Panc1 (cell line): ENCODE measurements at regions not wholly inside any gene's neighbourhood (a gene's known extent, or its start where the extent isn't known, plus 50 kb on each side); places are given as distances from the start of the nearest gene placed in this dataset.

ENCODE experiments used
- ATAC-seq: fragments of 200-7000 bp; cut with Tn5 transposase; 2 replicates; pipeline ENCODE4 v1.9.1; 2020; ENCODE audit warnings: mild to moderate bottlenecking, moderate library complexity
- BruUV-seq: library from RNA; stranded (reverse); fragments of 400-500 nt; replicated peaks from 2 replicates; lab custom pipeline; 2021; lab: Mats Ljungman, UMichigan
- CTCF ChIA-PET: fragments of 300-600 bp; sonication (Branson Sonifier 250); formaldehyde crosslinking; loops from one replicate; lab custom pipeline; 2022; ENCODE audit warnings: antibody characterized with exemption; lab: Charles Lee
- POLR2A ChIA-PET: fragments of 300-600 bp; sonication (Branson Sonifier 250); formaldehyde crosslinking; loops from one replicate; lab custom pipeline; 2022; ENCODE audit warnings: antibody characterized with exemption; lab: Charles Lee
- DNase-seq: peaks from one replicate; pipeline ENCODE4 v3.0.0-alpha.2; 2010; ENCODE audit warnings: low read depth, low spot score
- H3K27ac ChIP-seq: 2 replicates; pipeline ENCODE4 v1.5.1; 2011; ENCODE audit warnings: mild to moderate bottlenecking, low read length, inconsistent platforms
- H3K27me3 ChIP-seq: fragments of 200-500 bp; sonication (Bioruptor generic); 2 replicates; pipeline ENCODE4 v1.6.0; 2014; ENCODE audit warnings: low read length, inconsistent platforms; ENCODE audit not compliant: control insufficient read depth, insufficient read depth
- H3K36me3 ChIP-seq: fragments of 200-500 bp; sonication (Bioruptor generic); 2 replicates; pipeline ENCODE4 v1.5.1; 2014; ENCODE audit warnings: inconsistent platforms, mild to moderate bottlenecking, low read length, moderate library complexity; ENCODE audit not compliant: control insufficient read depth, insufficient read depth
- H3K4me1 ChIP-seq: 2 replicates; pipeline ENCODE4 v1.5.1; 2011; ENCODE audit warnings: inconsistent platforms, mild to moderate bottlenecking, low read length, moderate library complexity; ENCODE audit not compliant: control insufficient read depth, insufficient read depth
- H3K4me3 ChIP-seq, 2 experiments: 2 replicates each; pipeline ENCODE4 v1.5.1; 2011 to 2012; ENCODE audit warnings: low read depth in 2 of 2, low read length in 2 of 2, mild to moderate bottlenecking in 2 of 2, inconsistent platforms in 1 of 2, moderate library complexity in 1 of 2
- H3K9me3 ChIP-seq: fragments of 200-500 bp; sonication (Bioruptor generic); 2 replicates; pipeline ENCODE4 v1.5.1; 2014; ENCODE audit warnings: low read depth, mild to moderate bottlenecking, inconsistent platforms, low read length, moderate library complexity; ENCODE audit not compliant: control insufficient read depth, insufficient read depth
- POLR2AphosphoS5 ChIP-seq: IDR thresholded peaks from 2 replicates; pipeline ENCODE4 v1.6.1; 2012; ENCODE audit warnings: mild to moderate bottlenecking, low read depth, low read length, moderate library complexity
- SIN3A ChIP-seq: IDR thresholded peaks from 2 replicates; pipeline ENCODE4 v1.6.1; 2012; ENCODE audit warnings: low read depth, mild to moderate bottlenecking, low read length, moderate library complexity, borderline replicate concordance; ENCODE audit not compliant: insufficient read depth
- TCF7L2 ChIP-seq: IDR thresholded peaks from 2 replicates; pipeline ENCODE4 v1.6.1; 2011; ENCODE audit warnings: mild to moderate bottlenecking, low read depth, low read length, inconsistent platforms
- in situ Hi-C: cut with HindIII; loops from 2 replicates; pipeline ENCODE4 v1.10.0; 2016; ENCODE audit warnings: low sequenced_read_pairs, low pct_unique_long_range_greater_than_20kb
- intact Hi-C: fragments of 100-400 bp; cut with micrococcal nuclease; formaldehyde crosslinking; loops from one replicate; pipeline ENCODE4 v1.10.0; 2022; ENCODE audit not compliant: unreplicated experiment
- TF ChIP-seq, protein P1 (sequence below), 2 experiments: IDR thresholded peaks; 2 replicates each; pipeline ENCODE4 v1.6.1; 2011 to 2012; ENCODE audit warnings: low read depth in 2 of 2, control low read depth in 1 of 2, low read length in 1 of 2, mild to moderate bottlenecking in 1 of 2, moderate library complexity in 1 of 2; ENCODE audit not compliant: insufficient read depth in 1 of 2
- TF ChIP-seq, protein P2 (sequence below): fragments of 450-650 bp; IDR thresholded peaks from 2 replicates; pipeline ENCODE4 v1.5.1; 2017; ENCODE audit warnings: mild to moderate bottlenecking

DNA sequence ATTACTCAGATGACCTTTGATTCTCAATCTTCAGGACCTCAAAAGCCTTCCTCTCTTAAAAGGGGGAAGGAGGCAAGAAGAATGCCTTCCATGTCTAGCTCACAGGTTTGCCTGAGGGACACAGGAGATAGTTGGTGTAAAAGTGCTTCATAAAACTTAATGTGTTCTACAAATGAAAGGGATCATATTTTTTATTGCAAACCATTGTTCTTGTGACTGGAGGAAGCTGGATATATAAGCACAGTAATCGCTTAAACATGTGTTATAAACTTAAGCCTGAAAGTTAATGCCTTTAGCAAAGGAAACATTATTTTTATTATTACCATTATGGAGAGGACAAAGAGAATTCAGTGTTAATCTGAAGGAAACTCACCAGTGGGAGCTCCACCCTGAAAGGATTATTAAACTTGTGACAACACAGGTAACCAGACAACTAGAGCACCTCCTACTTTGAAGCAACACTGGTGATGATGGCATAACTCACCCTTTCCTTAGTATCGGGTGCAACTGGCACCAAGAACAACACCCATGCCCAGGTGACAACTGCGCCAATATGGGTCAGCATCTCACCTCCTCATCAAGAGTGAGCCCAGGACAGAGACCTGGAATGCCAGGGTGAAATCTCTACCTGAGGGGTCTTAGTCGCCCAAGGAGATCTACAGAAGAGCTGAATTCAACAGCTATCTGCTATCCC is 288.7 kb upstream of the PRDM1 start:
- CTCF ChIA-PET: no interaction called here
- in situ Hi-C loops: no loop called here
- Histone ChIP-seq H3K27ac (no peak overlapping the region; the same call in 1 of the 2 replicates), H3K36me3 (no peaks in the 10 kb centered on the region), H3K4me1 (peaks cover 5% of the 10 kb centered on the region; the same call in 1 of the 2 replicates), H3K9me3 (no peaks in the 10 kb centered on the region), H3K4me3 (no peak overlapping the region), H3K27me3 (no peaks in the 10 kb centered on the region)
- TF ChIP-seq TCF7L2 (no peak), SIN3A (no peak), POLR2AphosphoS5 (no peak)
- TF ChIP-seq, protein P1, sequence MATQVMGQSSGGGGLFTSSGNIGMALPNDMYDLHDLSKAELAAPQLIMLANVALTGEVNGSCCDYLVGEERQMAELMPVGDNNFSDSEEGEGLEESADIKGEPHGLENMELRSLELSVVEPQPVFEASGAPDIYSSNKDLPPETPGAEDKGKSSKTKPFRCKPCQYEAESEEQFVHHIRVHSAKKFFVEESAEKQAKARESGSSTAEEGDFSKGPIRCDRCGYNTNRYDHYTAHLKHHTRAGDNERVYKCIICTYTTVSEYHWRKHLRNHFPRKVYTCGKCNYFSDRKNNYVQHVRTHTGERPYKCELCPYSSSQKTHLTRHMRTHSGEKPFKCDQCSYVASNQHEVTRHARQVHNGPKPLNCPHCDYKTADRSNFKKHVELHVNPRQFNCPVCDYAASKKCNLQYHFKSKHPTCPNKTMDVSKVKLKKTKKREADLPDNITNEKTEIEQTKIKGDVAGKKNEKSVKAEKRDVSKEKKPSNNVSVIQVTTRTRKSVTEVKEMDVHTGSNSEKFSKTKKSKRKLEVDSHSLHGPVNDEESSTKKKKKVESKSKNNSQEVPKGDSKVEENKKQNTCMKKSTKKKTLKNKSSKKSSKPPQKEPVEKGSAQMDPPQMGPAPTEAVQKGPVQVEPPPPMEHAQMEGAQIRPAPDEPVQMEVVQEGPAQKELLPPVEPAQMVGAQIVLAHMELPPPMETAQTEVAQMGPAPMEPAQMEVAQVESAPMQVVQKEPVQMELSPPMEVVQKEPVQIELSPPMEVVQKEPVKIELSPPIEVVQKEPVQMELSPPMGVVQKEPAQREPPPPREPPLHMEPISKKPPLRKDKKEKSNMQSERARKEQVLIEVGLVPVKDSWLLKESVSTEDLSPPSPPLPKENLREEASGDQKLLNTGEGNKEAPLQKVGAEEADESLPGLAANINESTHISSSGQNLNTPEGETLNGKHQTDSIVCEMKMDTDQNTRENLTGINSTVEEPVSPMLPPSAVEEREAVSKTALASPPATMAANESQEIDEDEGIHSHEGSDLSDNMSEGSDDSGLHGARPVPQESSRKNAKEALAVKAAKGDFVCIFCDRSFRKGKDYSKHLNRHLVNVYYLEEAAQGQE (IDR thresholded peaks at IDR 0.05; ENCODE audit: insufficient read depth in 1 of 2, low read depth in 2 of 2, low read length in 1 of 2): no peak
- TF ChIP-seq, protein P2, sequence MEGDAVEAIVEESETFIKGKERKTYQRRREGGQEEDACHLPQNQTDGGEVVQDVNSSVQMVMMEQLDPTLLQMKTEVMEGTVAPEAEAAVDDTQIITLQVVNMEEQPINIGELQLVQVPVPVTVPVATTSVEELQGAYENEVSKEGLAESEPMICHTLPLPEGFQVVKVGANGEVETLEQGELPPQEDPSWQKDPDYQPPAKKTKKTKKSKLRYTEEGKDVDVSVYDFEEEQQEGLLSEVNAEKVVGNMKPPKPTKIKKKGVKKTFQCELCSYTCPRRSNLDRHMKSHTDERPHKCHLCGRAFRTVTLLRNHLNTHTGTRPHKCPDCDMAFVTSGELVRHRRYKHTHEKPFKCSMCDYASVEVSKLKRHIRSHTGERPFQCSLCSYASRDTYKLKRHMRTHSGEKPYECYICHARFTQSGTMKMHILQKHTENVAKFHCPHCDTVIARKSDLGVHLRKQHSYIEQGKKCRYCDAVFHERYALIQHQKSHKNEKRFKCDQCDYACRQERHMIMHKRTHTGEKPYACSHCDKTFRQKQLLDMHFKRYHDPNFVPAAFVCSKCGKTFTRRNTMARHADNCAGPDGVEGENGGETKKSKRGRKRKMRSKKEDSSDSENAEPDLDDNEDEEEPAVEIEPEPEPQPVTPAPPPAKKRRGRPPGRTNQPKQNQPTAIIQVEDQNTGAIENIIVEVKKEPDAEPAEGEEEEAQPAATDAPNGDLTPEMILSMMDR: no peak
- POLR2A ChIA-PET: no interaction called here
- intact Hi-C loops: no loop called here
- DNase-seq (no peak), ATAC-seq (no peak)
- no TSS peak for BruUV-seq

DNA sequence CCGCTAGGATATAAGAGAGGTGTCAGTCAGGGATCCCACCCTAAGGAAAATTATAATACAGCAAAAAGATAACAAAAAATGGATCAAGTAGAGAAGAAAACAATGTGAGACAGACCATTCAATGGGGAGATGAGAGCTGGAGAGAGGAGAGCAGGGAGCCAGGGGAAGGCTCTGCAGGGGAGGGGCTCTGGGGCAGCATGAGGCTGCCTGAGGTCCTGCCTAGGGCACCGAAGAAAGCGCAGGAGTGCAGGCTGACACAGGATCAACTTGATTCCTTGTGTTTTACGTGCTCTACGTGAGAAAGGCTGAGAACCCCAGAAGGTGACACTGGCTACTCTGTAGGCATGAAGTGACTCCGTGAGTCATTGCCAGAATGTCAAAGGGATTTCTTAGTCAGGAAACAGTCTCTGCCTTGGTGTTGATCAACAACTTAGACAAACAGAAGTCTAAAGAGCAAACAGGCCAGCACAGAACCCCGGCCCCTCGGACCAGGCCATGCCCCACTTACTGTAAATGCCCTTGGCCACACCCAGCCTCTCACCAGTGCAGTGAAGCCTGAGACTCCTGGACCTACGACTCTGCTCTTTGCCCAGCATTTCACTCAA is 290.1 kb upstream of the PRDM1 start:
- BruUV-seq: no TSS peak
- peak overlapping the region; percentile 11 for H3K27ac ChIP-seq
- ATAC-seq: peak; percentile 65
- TF ChIP-seq SIN3A: no peak
- TF ChIP-seq, protein P1 (IDR thresholded peaks at IDR 0.05; ENCODE audit: insufficient read depth in 1 of 2, low read depth in 2 of 2, low read length in 1 of 2): no peak
- no peak for TF ChIP-seq TCF7L2
- TF ChIP-seq POLR2AphosphoS5: no peak
- TF ChIP-seq, protein P2: no peak
- no peak overlapping the region for H3K4me3 ChIP-seq
- no peaks in the 10 kb centered on the region for H3K36me3 ChIP-seq
- no peaks in the 10 kb centered on the region for H3K9me3 ChIP-seq
- CTCF ChIA-PET: no interaction called here
- H3K27me3 ChIP-seq: no peaks in the 10 kb centered on the region
- peaks cover 5% of the 10 kb centered on the region; the same call in 1 of the 2 replicates for H3K4me1 ChIP-seq
- in situ Hi-C loops (no loop called here), intact Hi-C loops (no loop called here)
- POLR2A ChIA-PET: no interaction called here
- no peak for DNase-seq
